HCT116 (cell line): ENCODE measurements at regions not wholly inside any gene's neighbourhood (a gene's known extent, or its start where the extent isn't known, plus 50 kb on each side); places are given as distances from the start of the nearest gene placed in this dataset.

Experiments
- ATAC-seq: fragments of 200-7000 bp; cut with Tn5 transposase; 2 replicates; pipeline ENCODE4 v1.9.1; 2020; ENCODE audit warnings: mild to moderate bottlenecking, moderate library complexity
- BruUV-seq: library from RNA; stranded (reverse); fragments of 400-500 nt; replicated peaks from 2 replicates; lab custom pipeline; 2021; lab: Mats Ljungman, UMichigan
- CTCF ChIA-PET: fragments of 300-600 bp; sonication (Branson Sonifier 250); formaldehyde crosslinking; loops from one replicate; lab custom pipeline; 2021; ENCODE audit warnings: antibody characterized with exemption; lab: Charles Lee
- POLR2A ChIA-PET: fragments of 300-600, 350-600 bp; sonication (Branson Sonifier 250); formaldehyde crosslinking; loops from one replicate; lab custom pipeline; 2021; ENCODE audit warnings: antibody characterized with exemption; lab: Charles Lee
- RAD21 ChIA-PET, 2 experiments: fragments of 300-600 bp; sonication (Branson Sonifier 250); formaldehyde crosslinking; loops; one replicate each; lab custom pipeline; 2023; ENCODE audit warnings: low total read pairs in 2 of 2; ENCODE audit not compliant: uncharacterized antibody in 2 of 2, unreplicated experiment in 2 of 2, low non-redundant PET in 1 of 2; lab: Charles Lee
- DNase-seq: peaks from one replicate; pipeline ENCODE4 v3.0.0-alpha.2; 2010; ENCODE audit warnings: low read depth, low spot score
- H2AFZ ChIP-seq: fragments of 200-600 bp; shearing (Covaris generic), sonication (generic); 2 replicates; pipeline ENCODE4 v1.6.1; 2017; ENCODE audit warnings: low read depth, mixed run types, mixed read lengths, antibody characterized with exemption, low read length; ENCODE audit not compliant: poor library complexity, severe bottlenecking
- H3K27ac ChIP-seq: 2 replicates; pipeline ENCODE4 v1.5.1; 2012; ENCODE audit warnings: low read depth, low read length
- H3K27me3 ChIP-seq: fragments of 200-600 bp; sonication (generic); 2 replicates; pipeline ENCODE4 v1.6.1; 2016; ENCODE audit warnings: mixed run types, low read length, mixed read lengths; ENCODE audit not compliant: insufficient read depth
- H3K36me3 ChIP-seq, 2 experiments: fragments of 200-500 bp in 1 of 2; fragments of 200-600 bp in 1 of 2; sonication (Bioruptor generic) in 1 of 2; sonication (generic) in 1 of 2; 2 replicates each; pipeline versions ENCODE4 v1.5.1 to v1.6.1; 2014 to 2016; ENCODE audit warnings: low read length in 2 of 2, inconsistent platforms in 1 of 2, mixed read lengths in 1 of 2, mixed run types in 1 of 2; ENCODE audit not compliant: insufficient read depth in 2 of 2, control insufficient read depth in 1 of 2
- H3K4me1 ChIP-seq, 2 experiments: fragments of 200-600 bp in 1 of 2; sonication (generic) in 1 of 2; 2 replicates each; pipeline versions ENCODE4 v1.5.1 to v1.6.1; 2012 to 2017; ENCODE audit warnings: low read length in 2 of 2, inconsistent platforms in 1 of 2, mild to moderate bottlenecking in 1 of 2, mixed read lengths in 1 of 2, mixed run types in 1 of 2, moderate library complexity in 1 of 2; ENCODE audit not compliant: insufficient read depth in 2 of 2, control insufficient read depth in 1 of 2
- H3K4me2 ChIP-seq: fragments of 200-600 bp; sonication (generic); 2 replicates; pipeline ENCODE4 v1.6.1; 2017; ENCODE audit warnings: mixed run types, low read length, mixed read lengths
- H3K4me3 ChIP-seq, 2 experiments: fragments of 200-600 bp in 1 of 2; sonication (generic) in 1 of 2; replicated peaks in 1 of 2; 2 replicates each; pipeline ENCODE4 v1.5.1; 2011 to 2016; ENCODE audit warnings: low read length in 2 of 2, control low read depth in 1 of 2, low read depth in 1 of 2, mild to moderate bottlenecking in 1 of 2, mixed read lengths in 1 of 2, mixed run types in 1 of 2
- H3K79me2 ChIP-seq: fragments of 200-600 bp; sonication (generic); 2 replicates; pipeline ENCODE4 v1.6.1; 2017; ENCODE audit warnings: mild to moderate bottlenecking, mixed run types, low read length, moderate library complexity, mixed read lengths; ENCODE audit not compliant: insufficient read depth
- H3K9ac ChIP-seq: fragments of 200-600 bp; sonication (generic); 2 replicates; pipeline ENCODE4 v1.6.1; 2016; ENCODE audit warnings: low read length, mixed read lengths
- H3K9me2 ChIP-seq: fragments of 200-600 bp; sonication (generic), shearing (Covaris generic); 2 replicates; pipeline ENCODE4 v1.6.1; 2017; ENCODE audit warnings: mixed run types, mild to moderate bottlenecking, moderate library complexity; ENCODE audit not compliant: insufficient read depth
- H3K9me3 ChIP-seq, 2 experiments: fragments of 200-500 bp in 1 of 2; fragments of 200-600 bp in 1 of 2; sonication (Bioruptor generic) in 1 of 2; sonication (generic) in 1 of 2; 2 replicates each; pipeline ENCODE4 v1.6.1; 2014 to 2017; ENCODE audit warnings: low read length in 2 of 2, mixed read lengths in 2 of 2, inconsistent platforms in 1 of 2, low read depth in 1 of 2, mild to moderate bottlenecking in 1 of 2, mixed run types in 1 of 2, moderate library complexity in 1 of 2; ENCODE audit not compliant: control insufficient read depth in 1 of 2, insufficient read depth in 1 of 2
- H4K20me1 ChIP-seq: fragments of 200-600 bp; sonication (generic), shearing (Covaris generic); 2 replicates; pipeline ENCODE4 v1.6.1; 2017; ENCODE audit warnings: mixed run types, mild to moderate bottlenecking, moderate library complexity; ENCODE audit not compliant: insufficient read depth
- CEBPB ChIP-seq: IDR thresholded peaks from 2 replicates; pipeline ENCODE4 v1.6.1; 2012; ENCODE audit warnings: low read depth
- ELF1 ChIP-seq: IDR thresholded peaks from 2 replicates; pipeline ENCODE4 v1.6.1; 2012; ENCODE audit warnings: low read depth, borderline replicate concordance
- JUND ChIP-seq: IDR thresholded peaks from 2 replicates; pipeline ENCODE4 v1.6.1; 2012
- RAD21 ChIP-seq: IDR thresholded peaks from 2 replicates; pipeline ENCODE4 v1.6.1; 2012; ENCODE audit warnings: low read depth, mild to moderate bottlenecking
- REST ChIP-seq: IDR thresholded peaks from 2 replicates; pipeline ENCODE4 v1.6.1; 2012; ENCODE audit warnings: low read depth
- SIN3A ChIP-seq: IDR thresholded peaks from 2 replicates; pipeline ENCODE4 v1.6.1; 2012; ENCODE audit warnings: low read depth
- SRF ChIP-seq: IDR thresholded peaks from 2 replicates; pipeline ENCODE4 v1.6.1; 2012; ENCODE audit warnings: low read depth
- TCF7L2 ChIP-seq: IDR thresholded peaks from 2 replicates; pipeline ENCODE4 v1.7.0; 2011; ENCODE audit warnings: borderline replicate concordance, inconsistent platforms; ENCODE audit not compliant: insufficient read depth, insufficient read length; ENCODE audit errors: extremely low read depth
- intact Hi-C: fragments of 100-400 bp; cut with micrococcal nuclease; formaldehyde crosslinking; loops from 2 replicates; pipeline ENCODE4 v1.10.0; 2022
- TF ChIP-seq, protein P1 (sequence below), 3 experiments: fragments of 200-600 bp in 1 of 3; sonication (generic) in 1 of 3; IDR thresholded peaks in 2 of 3; conservative IDR thresholded peaks in 1 of 3; 2 replicates each; pipeline ENCODE4 v1.5.1; 2012 to 2017; ENCODE audit warnings: low read depth in 2 of 3, low read length in 2 of 3, antibody characterized with exemption in 1 of 3, borderline replicate concordance in 1 of 3, control low read depth in 1 of 3, mild to moderate bottlenecking in 1 of 3, mixed read lengths in 1 of 3, mixed run types in 1 of 3, moderate library complexity in 1 of 3; ENCODE audit not compliant: insufficient read depth in 1 of 3
- TF ChIP-seq, protein P2 (sequence below): IDR thresholded peaks from 2 replicates; pipeline ENCODE4 v1.6.1; 2012

GRCh38 chr22:35154937-35155387 lies 89.0 kb downstream of the ISX start:
- H3K9me3 ChIP-seq = no peaks in the 10 kb centered on the region
- POLR2A ChIA-PET = no interaction called here
- no peak overlapping the region for H3K4me3 ChIP-seq
- H3K9me2 ChIP-seq = no peaks in the 10 kb centered on the region
- no TSS peak for BruUV-seq
- intact Hi-C loops = loop anchor here (10.0 kb wide), 2 partner anchors 210 to 1230 kb away; partner anchors contain the start of gene LARGE1
- H3K4me2 ChIP-seq = peak overlapping the region; percentile 39
- peaks cover 3 to 17% of the 10 kb centered on the region in 2 experiments; a peak in 3 of 4 replicates for H3K4me1 ChIP-seq
- H3K27ac ChIP-seq = no peak overlapping the region
- H2AFZ ChIP-seq = no peak overlapping the region
- RAD21 ChIA-PET = no interaction called here
- H4K20me1 ChIP-seq = no peaks in the 10 kb centered on the region
- no peak for TF ChIP-seq TCF7L2
- TF ChIP-seq, protein P1, sequence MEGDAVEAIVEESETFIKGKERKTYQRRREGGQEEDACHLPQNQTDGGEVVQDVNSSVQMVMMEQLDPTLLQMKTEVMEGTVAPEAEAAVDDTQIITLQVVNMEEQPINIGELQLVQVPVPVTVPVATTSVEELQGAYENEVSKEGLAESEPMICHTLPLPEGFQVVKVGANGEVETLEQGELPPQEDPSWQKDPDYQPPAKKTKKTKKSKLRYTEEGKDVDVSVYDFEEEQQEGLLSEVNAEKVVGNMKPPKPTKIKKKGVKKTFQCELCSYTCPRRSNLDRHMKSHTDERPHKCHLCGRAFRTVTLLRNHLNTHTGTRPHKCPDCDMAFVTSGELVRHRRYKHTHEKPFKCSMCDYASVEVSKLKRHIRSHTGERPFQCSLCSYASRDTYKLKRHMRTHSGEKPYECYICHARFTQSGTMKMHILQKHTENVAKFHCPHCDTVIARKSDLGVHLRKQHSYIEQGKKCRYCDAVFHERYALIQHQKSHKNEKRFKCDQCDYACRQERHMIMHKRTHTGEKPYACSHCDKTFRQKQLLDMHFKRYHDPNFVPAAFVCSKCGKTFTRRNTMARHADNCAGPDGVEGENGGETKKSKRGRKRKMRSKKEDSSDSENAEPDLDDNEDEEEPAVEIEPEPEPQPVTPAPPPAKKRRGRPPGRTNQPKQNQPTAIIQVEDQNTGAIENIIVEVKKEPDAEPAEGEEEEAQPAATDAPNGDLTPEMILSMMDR (IDR thresholded peaks at IDR 0.05 in 2 of 3, conservative IDR thresholded peaks at IDR 0.05 in 1 of 3; ENCODE audit: borderline replicate concordance in 1 of 3, insufficient read depth in 1 of 3, low read depth in 2 of 3, low read length in 2 of 3) = peak; percentile 41 to 91 (median 82); a peak in 5 of 6 replicates
- TF ChIP-seq RAD21 = peak; percentile 56; the same call in 1 of the 2 replicates
- no peak for TF ChIP-seq REST
- TF ChIP-seq JUND = no peak
- no peak for TF ChIP-seq CEBPB
- no peak for TF ChIP-seq SRF
- no peak for TF ChIP-seq SIN3A
- TF ChIP-seq ELF1 = no peak
- TF ChIP-seq, protein P2, sequence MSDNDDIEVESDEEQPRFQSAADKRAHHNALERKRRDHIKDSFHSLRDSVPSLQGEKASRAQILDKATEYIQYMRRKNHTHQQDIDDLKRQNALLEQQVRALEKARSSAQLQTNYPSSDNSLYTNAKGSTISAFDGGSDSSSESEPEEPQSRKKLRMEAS = 0 out of 2 replicates have a peak, but pooled peaks have one; percentile 20
- CTCF ChIA-PET = interaction anchor here (0.7 to 4.6 kb wide), 3 partner anchors 14 to 112 kb away, joined by 3 to 33 read pairs (median 4); no protein-coding TSS in a partner anchor
- ATAC-seq (peak; percentile 78), DNase-seq (peak; percentile 57)
- no peak overlapping the region for H3K9ac ChIP-seq
- H3K27me3 ChIP-seq = no peaks in the 10 kb centered on the region
- no peaks in the 10 kb centered on the region for H3K79me2 ChIP-seq
- H3K36me3 ChIP-seq = no peaks in the 10 kb centered on the region
